HG03039 (cell line): ENCODE measurements at regions not wholly inside any gene's neighbourhood (a gene's known extent, or its start where the extent isn't known, plus 50 kb on each side); places are given as distances from the start of the nearest gene placed in this dataset.
"Not testable (repeated sequence)": the region's sequence is repeated elsewhere in the genome, so short reads cannot be mapped to it uniquely, and the experiment has no call there.

Experiments
- ATAC-seq: cut with Tn5 transposase; IDR thresholded peaks from one replicate; pipeline ENCODE4 v1.9.1; 2021; ENCODE audit warnings: mild to moderate bottlenecking, moderate library complexity; ENCODE audit not compliant: unreplicated experiment

DNA sequence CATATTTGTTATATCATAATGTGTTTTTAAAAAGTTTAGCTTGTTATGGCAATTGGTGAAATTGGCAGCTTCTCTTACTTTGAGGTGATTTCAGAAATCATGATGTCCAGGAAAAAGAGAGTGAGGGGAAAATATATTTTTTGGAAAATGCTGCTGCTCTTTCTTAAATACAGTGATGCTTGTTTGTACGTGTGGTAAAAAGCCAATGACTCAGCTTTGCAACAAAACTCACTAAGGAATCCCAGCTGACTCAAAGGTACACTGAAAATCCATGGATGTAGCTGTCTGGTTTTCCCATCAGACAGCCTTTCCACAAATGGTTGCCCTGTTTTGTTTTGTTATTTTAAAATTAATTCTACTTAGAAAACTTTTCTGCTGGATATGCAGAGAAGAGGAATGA is 306.4 kb upstream of the PAPPA start:
- ATAC-seq = no peak

DNA sequence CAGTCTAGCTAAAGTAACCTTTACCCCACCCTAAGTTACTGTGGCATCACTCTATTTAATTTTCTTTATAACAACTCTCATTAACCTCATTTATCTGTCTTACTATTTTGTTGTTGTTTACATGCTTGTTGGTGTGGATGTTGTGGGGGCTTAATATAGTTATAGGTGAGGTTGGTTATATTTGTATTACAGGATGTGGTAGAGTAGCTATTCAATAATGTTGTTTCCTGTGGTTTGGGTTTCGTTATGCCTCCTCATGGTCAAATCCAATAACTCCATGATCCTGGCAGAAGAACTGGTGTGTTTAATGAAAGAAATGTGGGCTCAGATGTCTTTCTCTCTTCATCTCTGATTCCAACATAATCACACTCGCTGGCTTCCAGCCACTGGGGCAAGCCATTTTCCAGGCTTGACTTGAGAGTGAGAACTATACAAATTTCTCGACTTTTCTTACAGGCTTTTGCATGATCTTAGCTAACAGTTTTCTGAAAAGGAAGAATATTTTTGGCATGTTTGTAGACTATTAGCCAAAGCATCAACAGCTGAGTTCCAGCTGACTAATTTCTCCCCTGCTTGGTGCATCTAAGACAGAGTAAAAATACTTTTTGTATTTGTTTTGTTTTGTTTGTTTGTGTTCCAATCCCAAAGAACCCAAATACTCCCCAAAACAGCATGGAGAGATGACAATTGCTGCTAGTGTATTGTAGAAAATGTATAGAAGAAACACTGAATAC is 303.7 kb upstream of the PAPPA start:
- no peak for ATAC-seq

DNA sequence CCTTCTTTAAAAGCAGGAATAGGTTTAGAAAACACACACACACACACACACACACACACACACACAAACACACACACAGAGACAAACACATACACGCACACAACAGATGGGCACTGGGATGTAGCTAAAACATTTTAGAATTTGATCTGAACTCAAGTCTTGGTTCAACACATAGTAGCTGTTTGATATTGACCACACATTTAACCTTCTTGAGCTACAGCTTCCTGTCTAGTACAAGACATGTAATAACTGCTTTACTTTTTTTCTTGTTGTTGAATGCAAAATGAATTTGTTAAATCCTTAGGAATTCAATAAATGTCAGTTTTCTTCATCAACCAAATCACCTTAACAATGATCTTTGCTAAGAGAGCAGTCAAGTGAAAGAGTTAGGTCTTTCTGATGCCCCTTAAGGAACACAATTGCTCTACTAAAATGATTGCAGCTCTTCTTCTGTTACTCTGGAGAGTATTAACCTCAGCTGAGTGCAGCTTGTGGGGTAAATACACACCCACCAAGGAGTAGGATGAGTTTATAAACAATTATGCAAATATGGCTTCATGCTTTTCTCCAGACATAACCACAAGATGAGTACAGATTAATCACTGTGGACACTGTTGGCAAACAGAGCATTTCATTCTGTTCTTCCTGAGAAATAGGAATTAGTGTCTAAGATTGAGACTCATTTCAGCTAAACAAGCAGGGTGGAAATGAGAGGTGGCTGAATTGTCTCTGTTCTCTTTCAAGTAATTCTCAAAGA is 302.9 kb upstream of the PAPPA start:
- ATAC-seq = no peak

DNA sequence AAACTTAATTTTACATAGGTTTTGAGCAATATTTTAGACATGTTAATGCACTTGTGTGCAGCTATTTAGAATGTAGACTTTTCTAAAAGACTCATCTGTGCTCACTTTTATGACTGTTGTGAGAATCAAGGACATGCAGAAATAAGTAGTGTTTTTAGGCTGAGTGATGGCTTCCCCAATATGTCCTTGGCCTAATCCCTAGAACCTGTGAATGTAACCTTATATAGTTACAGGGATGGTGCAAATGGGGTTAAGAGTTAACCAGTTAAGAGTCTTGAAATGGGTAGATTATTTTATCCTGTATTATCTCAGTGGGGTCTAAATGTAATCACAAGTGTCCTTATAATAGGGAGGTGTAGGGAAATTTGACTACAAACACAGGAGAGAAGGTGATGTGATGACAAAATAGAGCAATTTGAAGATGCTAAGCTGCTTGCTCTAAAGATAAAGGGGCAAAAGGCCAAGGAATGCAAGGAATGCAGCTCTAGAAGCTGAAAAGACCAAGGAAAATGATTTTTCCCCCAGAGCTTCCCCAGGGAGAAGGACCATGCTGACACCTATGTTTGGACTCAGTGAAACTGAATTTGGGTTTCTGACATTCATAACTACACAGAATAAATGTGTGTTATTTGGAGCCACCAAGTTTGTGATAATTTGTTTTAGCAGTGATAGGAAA is 298.0 kb upstream of the PAPPA start:
- no peak for ATAC-seq

DNA sequence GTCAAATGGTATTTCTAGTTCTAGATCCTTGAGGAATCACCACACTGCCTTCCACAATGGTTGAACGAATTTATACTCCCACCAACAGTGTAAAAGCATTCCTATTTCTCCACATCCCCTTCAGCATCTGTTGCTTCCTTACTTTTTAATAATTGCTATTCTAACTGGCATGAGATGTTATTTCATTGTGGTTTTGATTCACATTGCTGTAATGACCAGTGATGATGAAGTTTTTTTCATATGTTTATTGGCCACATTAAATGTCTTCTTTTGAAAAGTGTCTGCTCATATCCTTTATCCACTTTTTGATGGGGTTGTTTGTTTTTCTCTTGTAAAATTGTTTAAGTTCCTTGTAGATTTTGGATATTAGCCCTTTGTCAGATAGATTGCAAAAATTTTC is 295.2 kb upstream of the PAPPA start:
- ATAC-seq = not testable (repeated sequence)

DNA sequence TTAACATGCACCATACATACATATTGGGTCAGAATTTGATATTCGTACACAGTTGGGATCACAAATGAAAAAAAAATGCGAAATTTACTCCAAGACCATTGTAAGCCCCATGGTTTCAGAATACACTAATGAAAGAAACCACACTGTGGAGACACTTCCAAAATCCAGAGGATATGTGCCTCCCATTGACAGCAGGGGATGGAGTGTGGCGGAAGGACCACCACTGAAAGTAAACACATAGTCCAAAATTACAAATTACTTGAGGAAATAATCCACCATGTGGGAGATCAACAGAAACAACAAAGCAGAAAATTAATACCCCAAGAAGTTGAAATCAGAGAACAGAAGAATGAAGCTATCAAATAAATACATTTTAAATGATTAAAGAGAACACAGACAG is 291.6 kb upstream of the PAPPA start:
- ATAC-seq = no peak

DNA sequence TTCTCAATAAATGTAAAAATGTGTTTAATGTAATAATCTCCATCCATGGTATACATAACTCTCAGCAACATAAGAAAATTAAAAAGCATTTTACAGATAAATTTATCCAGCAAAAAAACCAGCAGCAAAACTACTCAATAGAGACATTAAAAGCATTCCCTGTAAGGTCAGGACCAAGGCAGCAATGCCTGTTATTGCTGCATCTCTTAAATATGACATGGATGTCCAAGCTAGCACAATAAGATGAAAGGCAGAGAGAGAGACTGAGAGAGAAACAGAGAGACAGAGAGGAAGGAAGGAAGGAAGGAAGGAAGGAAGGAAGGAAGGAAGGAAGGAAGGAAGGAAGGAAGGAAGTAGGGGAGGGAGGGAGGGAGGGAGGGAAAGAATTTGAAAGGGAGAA is 289.0 kb upstream of the PAPPA start:
- ATAC-seq = no peak

DNA sequence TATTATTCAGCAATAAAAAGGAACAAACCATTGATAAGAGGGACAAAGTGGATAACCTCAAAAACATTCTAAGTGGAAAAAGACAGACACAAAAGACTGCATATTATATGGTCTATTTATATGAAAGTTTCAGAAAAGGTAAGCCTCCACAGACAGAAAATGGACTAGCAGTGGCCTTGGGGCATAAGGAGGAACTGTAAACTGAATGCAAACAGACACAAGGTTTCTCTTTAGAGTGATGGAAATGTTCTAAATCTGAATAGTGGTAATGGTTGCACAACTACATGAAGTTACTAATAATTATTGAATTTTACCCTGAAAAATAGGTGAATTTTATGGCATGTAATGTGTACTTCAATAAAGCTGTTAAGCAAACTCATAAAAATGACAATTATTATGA is 286.3 kb upstream of the PAPPA start:
- ATAC-seq = no peak

DNA sequence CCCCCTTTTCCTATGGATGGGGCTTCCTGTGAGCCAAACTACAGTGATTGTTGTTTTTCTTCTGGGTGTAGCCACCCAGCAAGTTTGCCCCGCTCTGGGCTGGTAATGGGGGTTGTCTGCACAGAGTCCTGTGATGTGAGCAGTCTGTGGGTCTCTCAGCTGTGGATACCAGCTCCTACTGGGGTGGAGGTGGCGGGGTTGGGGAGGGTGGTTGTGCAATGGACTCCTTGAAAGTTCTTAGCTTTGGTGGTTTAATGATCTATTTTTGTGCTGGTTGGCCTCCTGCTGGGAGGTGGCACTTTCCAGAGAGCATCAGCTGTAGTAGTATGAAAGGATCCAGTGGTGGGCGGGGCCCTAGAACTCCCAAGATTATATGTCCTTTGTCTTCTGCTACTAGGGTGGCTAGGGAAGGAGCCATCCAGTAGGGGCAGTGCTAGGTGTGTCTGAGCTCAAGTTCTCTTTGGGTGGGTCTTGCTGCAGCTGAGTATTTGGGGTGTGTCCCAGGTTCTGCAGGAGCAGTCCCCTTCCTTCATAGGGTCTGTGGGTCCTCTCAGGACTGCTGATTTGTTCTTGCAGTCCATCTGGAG is 275.6 kb upstream of the PAPPA start:
- ATAC-seq = no peak

DNA sequence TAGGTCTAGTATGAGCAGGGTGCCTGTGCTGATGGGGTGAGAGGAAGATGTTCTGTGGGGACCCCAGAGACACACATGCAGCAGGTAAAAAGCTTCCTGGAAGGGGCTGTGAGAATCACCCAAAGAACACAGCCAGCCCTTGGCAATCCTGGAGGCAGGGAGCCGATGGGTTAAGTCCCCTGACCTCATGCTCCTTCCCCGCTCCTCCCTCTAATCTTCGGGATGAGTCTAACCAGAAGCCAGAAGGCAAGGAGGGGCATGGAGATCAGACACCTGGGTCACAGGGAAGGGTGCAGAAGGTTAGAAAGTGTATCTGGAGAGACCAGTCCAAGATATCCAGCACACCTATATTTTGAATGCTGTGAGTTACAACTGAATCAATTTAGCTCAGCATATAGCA is 274.1 kb upstream of the PAPPA start:
- ATAC-seq = no peak

DNA sequence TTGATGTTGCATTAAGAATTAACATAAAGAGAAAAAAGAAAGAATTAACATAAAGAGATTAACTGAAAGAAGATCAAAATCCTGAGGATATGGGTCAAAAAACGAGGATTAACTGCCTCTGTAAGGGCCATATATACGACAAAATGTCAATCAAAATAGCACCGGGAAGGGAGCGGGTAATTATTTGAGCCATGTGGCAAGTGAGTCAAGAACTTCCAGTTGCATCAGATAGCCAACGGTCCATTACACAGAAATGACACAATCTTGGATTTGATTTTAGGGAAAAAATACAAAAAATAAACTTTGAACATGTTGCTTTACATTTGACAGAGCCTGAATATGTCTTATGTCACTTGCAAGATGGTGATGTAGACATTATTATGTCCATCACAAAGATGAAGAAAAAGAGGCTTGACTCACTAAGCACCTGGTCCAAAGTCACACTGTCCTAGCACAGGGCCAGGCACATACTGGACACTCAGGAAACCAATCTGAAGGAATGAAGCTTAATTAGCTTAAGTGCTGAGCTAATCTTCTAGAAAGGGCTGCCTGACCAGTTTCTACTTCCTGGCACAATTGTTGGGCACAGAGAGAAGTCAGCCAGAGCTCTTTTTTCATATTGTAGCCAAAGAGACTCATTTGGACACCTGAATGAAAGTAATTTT is 273.2 kb upstream of the PAPPA start:
- no peak for ATAC-seq

DNA sequence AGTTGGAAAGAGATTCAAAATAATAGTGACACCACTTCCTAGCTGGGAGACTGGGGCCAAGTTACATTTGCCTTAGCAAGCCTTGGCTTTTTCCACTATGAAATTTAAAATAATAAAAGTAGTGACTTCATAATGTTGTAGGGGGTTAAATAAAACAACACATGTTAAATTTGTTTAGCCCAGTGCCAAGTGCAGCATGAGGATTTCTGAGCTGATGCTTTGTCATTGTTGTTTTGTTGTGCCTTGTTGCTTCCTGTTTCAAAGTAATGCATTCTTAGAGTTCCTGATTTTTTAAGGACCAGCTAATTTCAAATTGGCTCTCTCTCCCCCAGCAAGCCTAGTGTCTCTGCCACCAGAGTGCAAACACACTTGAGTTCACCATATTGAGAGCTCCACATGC is 270.7 kb upstream of the PAPPA start:
- no peak for ATAC-seq

DNA sequence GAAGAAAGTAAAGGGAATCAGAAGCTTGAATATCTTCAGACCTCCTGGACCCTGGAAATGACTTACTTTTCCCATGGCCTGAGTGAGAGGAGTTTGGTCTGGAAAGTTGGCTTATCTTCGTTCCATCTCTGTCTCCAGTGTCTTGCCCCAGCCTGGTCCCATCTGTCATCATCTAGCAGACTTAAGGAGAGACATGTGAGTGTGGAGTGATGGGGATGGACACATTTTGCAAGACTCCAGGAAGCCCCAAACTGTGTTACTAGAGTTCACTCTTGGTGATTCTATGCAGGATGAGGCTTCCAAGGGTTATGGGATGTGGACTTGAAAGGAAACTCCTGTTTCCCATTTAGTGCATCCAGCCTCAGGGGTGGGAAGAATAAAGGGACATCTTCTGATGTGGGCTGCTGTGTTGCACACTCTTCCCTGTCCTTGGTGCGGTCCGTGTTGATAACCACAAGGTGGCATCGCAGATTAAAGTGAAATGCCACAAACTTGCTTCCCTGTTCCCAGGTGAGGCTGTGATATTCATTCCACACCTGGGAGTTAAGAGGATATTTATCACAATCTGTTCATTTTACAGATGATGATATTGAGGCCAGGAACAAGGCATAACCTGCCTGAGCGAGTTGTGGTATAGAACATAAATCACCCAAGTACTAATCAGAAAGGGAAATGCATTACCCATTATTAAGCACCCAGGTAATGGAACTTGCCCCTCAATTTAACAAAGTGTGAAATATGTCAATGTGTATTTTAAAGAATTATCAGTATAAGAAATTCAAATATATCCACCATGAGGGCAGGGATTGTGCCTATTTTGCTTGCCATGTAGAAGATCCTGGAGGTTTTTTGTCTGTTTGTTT is 269.9 kb upstream of the PAPPA start:
- ATAC-seq = no peak

DNA sequence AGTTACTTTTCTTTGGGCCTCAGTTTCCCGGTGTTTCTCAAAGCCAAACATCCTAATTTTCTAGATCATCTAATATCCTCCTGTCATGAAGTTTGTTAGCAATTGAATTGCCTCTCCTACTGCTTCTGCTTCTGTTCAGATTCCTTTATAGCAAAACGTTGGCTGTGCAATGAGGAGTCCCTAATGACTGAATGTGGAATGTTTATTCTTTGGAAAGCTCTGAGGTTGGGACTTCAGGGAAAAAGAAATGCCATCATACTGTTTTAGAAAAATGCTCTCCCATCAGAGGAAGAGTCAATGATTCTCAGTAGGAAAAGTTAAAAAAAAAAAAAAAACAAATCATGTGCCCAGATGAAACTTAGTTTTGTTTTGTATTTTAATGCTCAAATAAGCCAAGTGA is 268.7 kb upstream of the PAPPA start:
- ATAC-seq = no peak

DNA sequence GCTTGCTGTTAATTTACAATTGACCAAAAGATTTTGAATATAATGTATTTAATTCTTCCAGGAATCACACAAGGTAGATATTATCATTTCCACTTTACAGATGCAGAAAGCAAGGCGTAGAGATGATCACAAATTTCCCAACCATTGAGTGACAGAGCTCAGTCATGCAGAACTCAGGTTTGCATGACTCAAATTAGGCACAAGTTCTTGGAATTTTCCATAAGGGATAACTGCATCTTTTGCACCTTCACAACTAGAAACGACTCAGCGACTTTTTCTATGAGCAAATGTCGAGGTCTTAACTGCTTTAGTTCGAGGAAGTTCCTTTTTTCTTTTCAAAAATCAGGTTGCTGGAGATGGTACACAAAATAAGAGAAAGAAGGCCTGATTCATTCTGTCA is 265.5 kb upstream of the PAPPA start:
- ATAC-seq = no peak

DNA sequence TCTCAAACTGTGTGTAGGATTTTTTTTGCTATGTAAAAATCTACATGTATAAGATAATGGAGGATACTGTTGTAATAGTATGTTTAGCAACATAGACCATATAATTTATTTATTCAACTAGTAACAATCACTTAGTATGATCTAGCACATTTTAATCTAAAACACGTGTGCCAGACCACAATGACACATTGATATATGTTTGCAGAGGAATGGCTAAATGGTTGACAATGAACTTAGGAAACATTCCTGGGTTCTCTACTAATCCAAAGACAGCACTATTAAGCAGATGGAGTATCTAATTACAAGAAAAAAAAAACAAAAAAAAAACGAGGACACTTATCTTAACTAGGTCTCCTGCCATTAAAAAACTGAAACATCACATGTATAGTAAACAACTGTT is 261.7 kb upstream of the PAPPA start:
- no peak for ATAC-seq

DNA sequence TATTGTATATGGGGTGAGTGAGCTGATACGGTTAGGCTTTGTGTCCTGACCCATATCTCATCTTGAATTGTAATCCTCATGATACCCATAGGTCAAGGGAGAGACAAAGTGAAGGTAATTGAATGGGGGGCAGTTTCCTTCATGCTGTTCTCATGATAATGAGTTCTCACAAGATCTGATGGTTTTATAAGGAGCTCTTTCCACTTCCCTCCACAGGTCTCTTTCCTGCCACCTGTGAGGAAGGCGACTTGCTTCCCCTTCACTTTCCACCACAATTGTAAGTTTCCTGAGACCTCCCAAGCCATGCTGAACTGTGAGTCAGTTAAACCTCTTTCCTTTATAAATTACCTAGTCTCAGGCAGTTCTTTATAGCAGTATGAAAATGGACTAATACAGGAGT is 255.1 kb upstream of the PAPPA start:
- not testable (repeated sequence) for ATAC-seq

DNA sequence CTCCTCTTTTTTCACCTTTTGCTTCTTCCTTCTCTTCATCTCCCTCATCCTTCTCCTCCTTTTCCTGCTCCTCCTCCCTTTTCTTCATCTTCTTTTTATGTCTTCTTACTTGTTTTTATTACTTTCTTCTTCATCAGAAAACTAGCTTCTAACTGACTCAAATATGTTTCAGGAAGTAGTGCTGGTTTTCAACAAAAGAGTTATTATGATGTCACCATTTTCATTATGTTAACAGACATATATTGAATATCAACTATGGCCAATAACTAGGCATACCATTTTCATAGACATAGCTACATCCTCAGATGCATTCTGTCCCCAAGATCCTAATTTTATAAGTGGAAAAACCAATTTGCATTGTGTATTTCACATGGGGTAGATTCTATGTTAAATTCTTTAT is 252.9 kb upstream of the PAPPA start:
- ATAC-seq = no peak

DNA sequence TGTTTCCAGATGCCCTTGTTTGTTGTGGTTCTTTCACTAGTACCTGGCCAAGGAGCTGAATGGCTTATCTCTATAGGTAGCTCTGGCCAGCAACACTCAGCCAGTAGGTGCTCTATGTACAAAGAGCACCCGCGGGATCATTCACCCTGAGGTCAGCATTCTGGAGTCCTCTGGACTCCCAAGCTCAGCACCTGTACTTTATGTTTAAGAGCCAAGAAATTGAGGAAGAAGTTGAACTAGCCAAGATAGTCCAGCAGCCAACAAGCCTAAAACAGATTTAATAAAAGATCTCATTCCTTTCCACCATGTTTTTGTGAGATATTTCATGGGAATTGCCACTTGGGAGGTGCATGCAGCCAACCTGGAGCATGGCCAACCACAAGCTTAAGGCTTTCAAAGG is 242.6 kb upstream of the PAPPA start:
- no peak for ATAC-seq

DNA sequence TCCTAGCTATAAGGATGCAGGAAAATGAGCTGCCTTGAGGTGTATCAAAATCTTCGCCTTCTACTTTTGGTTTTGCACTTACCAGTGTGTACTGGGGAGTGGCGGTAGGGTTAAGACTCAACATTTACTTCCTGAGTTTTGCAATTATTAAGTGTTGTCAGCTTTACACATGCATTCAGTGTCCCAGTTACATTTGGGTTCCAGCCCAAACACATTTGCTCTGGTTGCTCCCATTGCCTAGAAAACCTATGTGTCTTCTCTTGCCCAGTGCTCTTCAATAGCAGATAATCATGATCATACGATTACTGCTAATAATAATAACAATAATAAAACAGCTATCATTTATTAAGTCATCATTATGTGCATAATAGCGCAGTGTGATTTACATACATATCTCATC is 241.5 kb upstream of the PAPPA start:
- ATAC-seq = no peak
